Common myeloid progenitor, CD34-positive (primary cell): ENCODE measurements at regions not wholly inside any gene's neighbourhood (a gene's known extent, or its start where the extent isn't known, plus 50 kb on each side); places are given as distances from the start of the nearest gene placed in this dataset.

Experiments
- CTCF ChIA-PET: fragments of 350-600 bp; sonication (Branson Sonifier 250); formaldehyde crosslinking; loops from one replicate; lab custom pipeline; 2021; ENCODE audit warnings: antibody characterized with exemption; lab: Charles Lee
- POLR2A ChIA-PET: fragments of 350-600 bp; sonication (Branson Sonifier 250); formaldehyde crosslinking; loops from one replicate; lab custom pipeline; 2021; ENCODE audit warnings: antibody characterized with exemption; lab: Charles Lee
- DNase-seq, 3 donors: peaks; one replicate each; pipeline versions ENCODE4 v3.0.0 to v3.0.0-alpha.2; 2013
- H3K27ac ChIP-seq, 2 experiments: 1 replicate in 1 of 2; 2 replicates in 1 of 2; pipeline ENCODE4 v1.7.0; 2013; ENCODE audit warnings: inconsistent platforms in 2 of 2, low read length in 2 of 2, mild to moderate bottlenecking in 2 of 2, low read depth in 1 of 2, moderate library complexity in 1 of 2; ENCODE audit not compliant: severe bottlenecking in 2 of 2, insufficient read depth in 1 of 2, poor library complexity in 1 of 2
- H3K27me3 ChIP-seq, 5 experiments: replicated peaks in 2 of 5; 1 replicate in 3 of 5; 2 replicates in 2 of 5; pipeline versions ENCODE4 v1.6.1 to v1.7.0; 2013; ENCODE audit warnings: low read length in 4 of 5, mild to moderate bottlenecking in 2 of 5, moderate library complexity in 2 of 5, inconsistent platforms in 1 of 5; ENCODE audit not compliant: insufficient read depth in 5 of 5, control insufficient read depth in 4 of 5
- H3K36me3 ChIP-seq, 4 experiments: 1 replicate in 2 of 4; 2 replicates in 2 of 4; pipeline versions ENCODE4 v1.6.1 to v1.7.0; 2013; ENCODE audit warnings: low read length in 3 of 4, control low read depth in 1 of 4, mild to moderate bottlenecking in 1 of 4; ENCODE audit not compliant: control insufficient read depth in 4 of 4, insufficient read depth in 4 of 4
- H3K4me1 ChIP-seq, 4 experiments: 1 replicate in 3 of 4; 2 replicates in 1 of 4; pipeline versions ENCODE4 v1.6.1 to v1.7.1; 2013; ENCODE audit warnings: low read length in 3 of 4, mild to moderate bottlenecking in 3 of 4, control low read depth in 1 of 4, inconsistent platforms in 1 of 4, moderate library complexity in 1 of 4; ENCODE audit not compliant: control insufficient read depth in 4 of 4, insufficient read depth in 4 of 4; ENCODE audit errors: control extremely low read depth in 1 of 4
- H3K4me3 ChIP-seq, 7 experiments: 1 replicate in 4 of 7; 2 replicates in 3 of 7; pipeline versions ENCODE4 v1.5.1 to v1.7.0; 2013; ENCODE audit warnings: mild to moderate bottlenecking in 7 of 7, low read length in 6 of 7, moderate library complexity in 6 of 7, inconsistent platforms in 2 of 7, low read depth in 2 of 7, control low read depth in 1 of 7; ENCODE audit not compliant: insufficient read depth in 4 of 7, control insufficient read depth in 1 of 7; ENCODE audit errors: extremely low read depth in 1 of 7
- H3K9me3 ChIP-seq, 5 experiments: 1 replicate in 4 of 5; 2 replicates in 1 of 5; pipeline versions ENCODE4 v1.6.1 to v1.7.1; 2013; ENCODE audit warnings: low read length in 4 of 5, mild to moderate bottlenecking in 2 of 5, inconsistent platforms in 1 of 5, low read depth in 1 of 5, moderate library complexity in 1 of 5; ENCODE audit not compliant: control insufficient read depth in 4 of 5, insufficient read depth in 2 of 5; ENCODE audit errors: control extremely low read depth in 1 of 5
- WGBS: methylation state at CpG from one replicate; pipeline ENCODE4 v1.1.5; 2013; ENCODE audit not compliant: insufficient coverage; 5-methylcytosine and 5-hydroxymethylcytosine counted together

DNA sequence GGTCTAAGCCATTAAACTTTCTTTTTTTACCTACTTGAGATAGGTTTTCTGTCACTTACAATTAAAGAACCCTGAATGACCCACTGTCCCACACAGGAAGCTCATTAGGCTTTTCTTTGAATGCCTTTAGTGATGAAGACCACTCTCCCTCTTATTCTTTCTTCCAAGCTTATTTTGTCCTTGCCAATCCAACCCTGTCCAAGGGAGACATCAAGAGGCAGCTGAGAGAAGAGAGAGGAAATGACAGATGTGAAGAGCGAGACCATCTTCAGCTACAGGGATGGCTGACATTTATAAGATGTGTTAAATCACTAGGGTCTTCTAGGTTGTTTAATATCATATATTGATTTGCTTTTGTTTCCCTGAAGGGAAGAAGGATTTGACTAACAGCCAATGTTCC, 133.5 kb downstream of the FAM114A2 start:
- Histone ChIP-seq H3K27me3 (peaks cover 0 to 2% (median 0%) of the 10 kb centered on the region in 5 experiments), H3K4me1 (no peaks in the 10 kb centered on the region), H3K9me3 (no peaks in the 10 kb centered on the region), H3K27ac (no peak overlapping the region), H3K4me3 (no peak overlapping the region), H3K36me3 (no peaks in the 10 kb centered on the region)
- DNase-seq, result no peak
- ChIA-PET CTCF (no interaction called here), POLR2A (no interaction called here)
- WGBS, result no CpG with 5 or more reads among the region's 1 CpG

DNA sequence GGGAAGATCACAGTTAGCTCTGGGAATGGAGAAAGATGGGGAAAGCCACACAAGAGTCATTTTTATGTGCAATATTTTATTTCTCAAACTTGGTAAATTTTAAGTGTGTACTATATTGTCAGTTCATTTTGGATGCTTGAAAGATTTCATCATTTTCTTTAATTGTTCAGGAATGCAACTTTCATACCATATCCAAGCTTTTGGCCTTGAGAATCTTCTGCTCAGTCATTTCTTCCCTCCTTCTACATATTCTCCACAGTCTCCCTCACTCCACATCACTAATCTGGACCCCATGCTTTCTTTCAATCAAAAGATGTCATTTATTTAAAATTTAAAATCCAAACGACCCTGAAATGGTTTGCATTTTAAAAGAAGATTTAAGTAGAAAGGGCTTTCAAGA, 135.4 kb downstream of the FAM114A2 start:
- H3K36me3 ChIP-seq, result no peaks in the 10 kb centered on the region
- DNase-seq, result no peak
- ChIA-PET POLR2A (no interaction called here), CTCF (no interaction called here)
- no peaks in the 10 kb centered on the region for H3K9me3 ChIP-seq
- H3K27me3 ChIP-seq, result peaks cover 0 to 2% (median 0%) of the 10 kb centered on the region in 5 experiments
- no peak overlapping the region for H3K27ac ChIP-seq
- WGBS, result no CpG with 5 or more reads among the region's 1 CpG
- H3K4me3 ChIP-seq, result no peak overlapping the region
- H3K4me1 ChIP-seq, result no peaks in the 10 kb centered on the region

DNA sequence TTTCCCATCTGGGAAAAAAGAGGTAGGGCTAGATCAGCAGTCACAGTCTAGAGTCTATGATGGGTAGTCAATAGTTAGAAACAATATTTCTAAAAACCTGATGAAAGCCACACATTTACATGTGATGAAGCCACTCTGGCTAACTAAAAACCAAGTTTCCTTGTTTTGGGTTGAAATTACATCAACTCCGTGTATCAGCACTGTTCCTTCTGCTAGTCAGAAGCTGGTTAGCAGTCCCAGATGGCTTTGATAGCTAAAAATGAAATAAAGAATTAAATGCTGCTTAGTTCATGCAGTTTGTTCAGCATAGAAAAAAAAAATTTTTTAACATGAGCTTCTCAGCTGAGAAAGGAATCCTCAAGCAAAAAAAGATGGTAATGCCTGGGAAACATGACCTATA, 136.7 kb downstream of the FAM114A2 start:
- Histone ChIP-seq H3K27ac (no peak overlapping the region), H3K27me3 (peaks cover 0 to 2% (median 0%) of the 10 kb centered on the region in 5 experiments), H3K4me3 (no peak overlapping the region), H3K9me3 (no peaks in the 10 kb centered on the region), H3K36me3 (no peaks in the 10 kb centered on the region), H3K4me1 (no peaks in the 10 kb centered on the region)
- 100% methylated on average over 1 of the region's 1 CpG for WGBS
- ChIA-PET CTCF (no interaction called here), POLR2A (no interaction called here)
- no peak for DNase-seq

DNA sequence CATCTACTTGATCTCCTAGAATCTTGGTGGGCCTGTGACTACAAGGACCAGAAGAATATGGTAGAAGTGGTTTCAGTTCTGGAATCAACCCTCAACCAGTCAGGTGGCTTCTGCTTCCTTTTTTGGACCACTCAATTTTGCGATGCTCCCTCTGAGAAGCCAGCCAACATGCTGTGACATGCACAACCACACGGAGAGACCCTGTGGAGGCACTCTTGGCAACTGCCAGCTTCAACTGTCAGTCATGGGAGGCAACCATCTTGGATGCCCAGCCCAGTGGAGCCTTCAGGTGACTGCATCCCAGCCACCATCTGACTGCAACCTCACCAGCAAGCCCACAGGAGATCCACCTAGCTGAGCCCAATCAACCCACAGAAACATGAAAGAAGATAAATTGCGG, 137.3 kb downstream of the FAM114A2 start:
- H3K36me3 ChIP-seq, result no peaks in the 10 kb centered on the region
- WGBS, result 86% methylated on average over 2 of the region's 3 CpGs
- DNase-seq, result no peak
- CTCF ChIA-PET, result no interaction called here
- POLR2A ChIA-PET, result no interaction called here
- H3K4me3 ChIP-seq, result no peak overlapping the region
- peaks cover 0 to 2% (median 0%) of the 10 kb centered on the region in 5 experiments for H3K27me3 ChIP-seq
- H3K4me1 ChIP-seq, result no peaks in the 10 kb centered on the region
- no peak overlapping the region for H3K27ac ChIP-seq
- no peaks in the 10 kb centered on the region for H3K9me3 ChIP-seq

DNA sequence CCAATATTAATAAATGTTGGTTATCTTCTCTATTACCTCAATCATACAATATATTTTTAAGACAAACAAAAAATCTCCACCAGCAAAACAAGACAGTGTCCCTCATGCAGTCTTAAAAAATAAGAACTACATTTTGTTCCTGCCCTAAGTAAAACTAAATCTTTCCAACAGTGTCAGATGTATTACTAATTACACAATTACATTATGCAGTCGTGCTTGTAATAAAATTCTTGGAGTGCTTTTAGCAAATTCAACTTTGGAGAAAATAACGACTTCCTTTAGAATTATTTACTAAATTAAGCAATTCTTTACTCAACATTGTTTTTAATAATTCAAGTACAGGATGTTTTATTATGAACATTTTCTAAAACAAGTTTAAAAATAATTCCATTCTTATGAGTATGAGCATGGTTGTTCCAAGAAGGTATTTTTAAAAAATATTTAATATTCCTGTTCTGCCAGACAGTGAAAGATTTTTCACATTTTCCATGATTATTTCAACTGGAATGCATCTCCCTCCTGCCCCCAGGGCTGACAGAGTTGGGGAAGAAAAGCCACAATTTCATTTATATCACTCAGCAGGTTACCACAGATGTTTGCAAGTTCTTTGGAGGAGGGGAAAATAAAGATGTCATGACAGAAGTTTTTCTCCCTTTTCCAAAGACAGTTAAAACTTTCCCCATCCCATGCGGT, 137.9 kb downstream of the FAM114A2 start:
- POLR2A ChIA-PET, result no interaction called here
- H3K27ac ChIP-seq, result no peak overlapping the region
- CTCF ChIA-PET, result no interaction called here
- peaks cover 0 to 3% (median 0%) of the 10 kb centered on the region in 5 experiments for H3K27me3 ChIP-seq
- H3K4me1 ChIP-seq, result no peaks in the 10 kb centered on the region
- H3K9me3 ChIP-seq, result no peaks in the 10 kb centered on the region
- H3K4me3 ChIP-seq, result no peak overlapping the region
- WGBS, result no CpG with 5 or more reads among the region's 3 CpGs
- H3K36me3 ChIP-seq, result no peaks in the 10 kb centered on the region
- no peak for DNase-seq

DNA sequence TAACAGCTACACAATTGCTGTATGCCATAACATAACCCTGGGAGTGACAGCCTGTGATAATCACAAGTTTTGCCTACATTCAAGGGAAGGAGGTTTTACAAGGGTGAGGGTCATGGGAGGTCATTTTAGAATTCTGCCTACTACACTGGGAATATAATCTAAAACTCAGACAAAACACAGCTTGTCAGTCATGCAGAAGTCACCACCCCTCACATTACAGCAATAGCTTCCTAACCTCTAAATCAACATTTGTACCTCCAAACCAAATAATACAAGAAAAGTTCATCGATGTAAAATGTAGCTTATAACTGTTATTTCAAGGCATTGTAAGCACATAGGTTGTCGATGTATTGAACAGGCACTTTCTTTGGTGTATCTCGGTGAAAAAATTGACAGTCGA, 139.0 kb downstream of the FAM114A2 start:
- no CpG with 5 or more reads among the region's 4 CpGs for WGBS
- H3K4me3 ChIP-seq, result no peak overlapping the region
- ChIA-PET POLR2A (no interaction called here), CTCF (no interaction called here)
- no peak overlapping the region for H3K27ac ChIP-seq
- H3K4me1 ChIP-seq, result no peaks in the 10 kb centered on the region
- no peak for DNase-seq
- H3K27me3 ChIP-seq, result peaks cover 0 to 3% (median 0%) of the 10 kb centered on the region in 5 experiments
- no peaks in the 10 kb centered on the region for H3K9me3 ChIP-seq
- H3K36me3 ChIP-seq, result no peaks in the 10 kb centered on the region

DNA sequence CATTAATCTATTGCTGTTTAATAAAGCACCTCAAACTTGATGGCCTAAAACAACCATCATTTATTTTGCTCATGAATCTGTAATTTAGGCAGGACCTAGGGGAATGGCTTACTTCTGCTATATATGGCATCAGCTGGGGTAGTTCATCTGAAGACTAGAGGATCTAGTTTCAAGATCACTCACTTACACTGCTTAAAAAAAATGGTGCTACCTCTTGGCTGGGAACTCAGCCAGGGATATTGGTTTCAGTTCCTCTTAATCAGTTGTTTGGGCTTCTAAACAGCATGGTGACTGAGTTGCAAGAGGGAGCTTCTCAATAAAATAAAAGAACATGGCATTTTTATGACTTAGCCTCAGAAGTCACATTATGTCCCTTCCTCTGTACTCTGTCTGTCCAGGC, 142.0 kb downstream of the FAM114A2 start:
- H3K9me3 ChIP-seq, result no peaks in the 10 kb centered on the region
- no peak overlapping the region for H3K27ac ChIP-seq
- ChIA-PET CTCF (no interaction called here), POLR2A (no interaction called here)
- H3K4me3 ChIP-seq, result no peak overlapping the region
- no peaks in the 10 kb centered on the region for H3K4me1 ChIP-seq
- H3K36me3 ChIP-seq, result no peaks in the 10 kb centered on the region
- peak in 2 of 3 donors; percentile 24 to 28 for DNase-seq
- peaks cover 0 to 2% (median 0%) of the 10 kb centered on the region in 5 experiments for H3K27me3 ChIP-seq
